ENCODE measurements at regions not wholly inside any gene's neighbourhood (a gene's known extent, or its start where the extent isn't known, plus 50 kb on each side); places are given as distances from the start of the nearest gene placed in this dataset.

DNA sequence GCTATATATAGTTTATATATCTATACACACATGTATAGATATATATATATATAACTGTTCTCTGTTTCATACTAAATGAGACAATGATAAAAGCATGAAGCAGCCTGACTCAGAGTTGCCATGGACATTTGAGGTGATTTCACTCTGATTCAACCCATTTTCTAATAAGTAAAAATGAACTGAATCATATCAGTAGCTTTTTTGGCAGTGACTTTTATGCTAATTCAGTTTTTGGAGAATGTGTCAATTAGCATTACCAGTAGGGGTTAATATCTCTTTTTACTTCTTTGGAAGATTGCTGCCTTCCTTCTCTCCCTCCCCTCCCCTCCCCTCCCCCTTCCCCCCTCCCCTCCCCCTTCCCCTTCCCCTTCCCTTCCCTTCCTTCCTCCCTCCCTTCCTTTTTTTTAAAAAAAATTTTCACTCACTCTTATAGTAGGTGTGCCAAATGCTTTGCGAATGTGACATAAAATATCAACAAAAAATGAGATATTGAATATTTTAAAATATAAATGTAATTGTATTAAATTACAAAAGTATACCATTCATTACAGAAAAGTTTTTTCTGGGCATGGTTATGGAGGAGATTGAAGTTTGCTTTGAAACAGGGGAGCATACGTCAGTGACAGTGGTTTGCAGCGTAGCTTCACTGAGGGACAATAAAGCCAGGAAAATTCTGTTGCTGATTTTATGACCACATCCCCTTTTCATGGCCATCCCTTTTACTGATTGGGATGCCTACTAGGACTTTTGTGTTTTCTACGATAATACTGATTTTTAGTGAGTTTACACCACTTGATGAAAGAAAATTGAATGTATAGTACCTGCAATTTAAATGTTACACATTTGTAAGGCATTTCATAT lies 64.0 kb upstream of the KLF6 start:
- ChIA-PET POLR2A (no interaction called here), CTCF (no interaction called here)
- DNase-seq (ENCODE audit: low spot score), result no peak
- Mint-ChIP-seq H3K4me3 (no peak overlapping the region), H3K27ac (no peak overlapping the region), H3K27me3 (ENCODE audit: low read depth) (no peaks in the 10 kb centered on the region), H3K4me1 (peaks cover 18% of the 10 kb centered on the region), H3K36me3 (no peaks in the 10 kb centered on the region), H3K9me3 (peaks cover 8% of the 10 kb centered on the region)
- TF ChIP-seq ZNF263 (CRISPR knock-in tag; IDR thresholded peaks at IDR 0.05; ENCODE audit: low read depth) (no peak), JAZF1 (CRISPR knock-in tag; IDR thresholded peaks at IDR 0.05) (no peak), IRF2 (CRISPR knock-in tag; IDR thresholded peaks at IDR 0.05; ENCODE audit: borderline replicate concordance, low read depth) (no peak), RELA (CRISPR knock-in tag; IDR thresholded peaks at IDR 0.05; ENCODE audit: borderline replicate concordance) (no peak), SMAD3 (CRISPR knock-in tag; IDR thresholded peaks at IDR 0.05; ENCODE audit: borderline replicate concordance) (no peak), TP53 (CRISPR knock-in tag; IDR thresholded peaks at IDR 0.05) (no peak), NR3C1 (CRISPR knock-in tag; conservative IDR thresholded peaks at IDR 0.05; ENCODE audit: low read depth) (no peak), GTF2I (CRISPR knock-in tag; conservative IDR thresholded peaks at IDR 0.05) (no peak), CREB1 (CRISPR knock-in tag; IDR thresholded peaks at IDR 0.05) (no peak), MXD4 (CRISPR knock-in tag; IDR thresholded peaks at IDR 0.05; ENCODE audit: borderline replicate concordance) (no peak), GRHL2 (CRISPR knock-in tag; IDR thresholded peaks at IDR 0.05; ENCODE audit: insufficient replicate concordance, severe bottlenecking) (no peak), ESRRA (CRISPR knock-in tag; IDR thresholded peaks at IDR 0.05; ENCODE audit: borderline replicate concordance) (no peak), SP1 (CRISPR knock-in tag; conservative IDR thresholded peaks at IDR 0.05) (no peak), ATF1 (CRISPR knock-in tag; IDR thresholded peaks at IDR 0.05) (no peak)
- TF ChIP-seq, protein P1, sequence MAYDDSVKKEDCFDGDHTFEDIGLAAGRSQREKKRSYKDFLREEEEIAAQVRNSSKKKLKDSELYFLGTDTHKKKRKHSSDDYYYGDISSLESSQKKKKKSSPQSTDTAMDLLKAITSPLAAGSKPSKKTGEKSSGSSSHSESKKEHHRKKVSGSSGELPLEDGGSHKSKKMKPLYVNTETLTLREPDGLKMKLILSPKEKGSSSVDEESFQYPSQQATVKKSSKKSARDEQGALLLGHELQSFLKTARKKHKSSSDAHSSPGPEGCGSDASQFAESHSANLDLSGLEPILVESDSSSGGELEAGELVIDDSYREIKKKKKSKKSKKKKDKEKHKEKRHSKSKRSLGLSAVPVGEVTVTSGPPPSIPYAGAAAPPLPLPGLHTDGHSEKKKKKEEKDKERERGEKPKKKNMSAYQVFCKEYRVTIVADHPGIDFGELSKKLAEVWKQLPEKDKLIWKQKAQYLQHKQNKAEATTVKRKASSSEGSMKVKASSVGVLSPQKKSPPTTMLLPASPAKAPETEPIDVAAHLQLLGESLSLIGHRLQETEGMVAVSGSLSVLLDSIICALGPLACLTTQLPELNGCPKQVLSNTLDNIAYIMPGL (CRISPR knock-in tag; IDR thresholded peaks at IDR 0.05), result no peak
- TF ChIP-seq, protein P2, sequence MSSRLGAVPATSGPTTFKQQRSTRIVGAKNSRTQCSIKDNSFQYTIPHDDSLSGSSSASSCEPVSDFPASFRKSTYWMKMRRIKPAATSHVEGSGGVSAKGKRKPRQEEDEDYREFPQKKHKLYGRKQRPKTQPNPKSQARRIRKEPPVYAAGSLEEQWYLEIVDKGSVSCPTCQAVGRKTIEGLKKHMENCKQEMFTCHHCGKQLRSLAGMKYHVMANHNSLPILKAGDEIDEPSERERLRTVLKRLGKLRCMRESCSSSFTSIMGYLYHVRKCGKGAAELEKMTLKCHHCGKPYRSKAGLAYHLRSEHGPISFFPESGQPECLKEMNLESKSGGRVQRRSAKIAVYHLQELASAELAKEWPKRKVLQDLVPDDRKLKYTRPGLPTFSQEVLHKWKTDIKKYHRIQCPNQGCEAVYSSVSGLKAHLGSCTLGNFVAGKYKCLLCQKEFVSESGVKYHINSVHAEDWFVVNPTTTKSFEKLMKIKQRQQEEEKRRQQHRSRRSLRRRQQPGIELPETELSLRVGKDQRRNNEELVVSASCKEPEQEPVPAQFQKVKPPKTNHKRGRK (CRISPR knock-in tag; IDR thresholded peaks at IDR 0.05; ENCODE audit: borderline replicate concordance), result no peak
- TF ChIP-seq, protein P3, sequence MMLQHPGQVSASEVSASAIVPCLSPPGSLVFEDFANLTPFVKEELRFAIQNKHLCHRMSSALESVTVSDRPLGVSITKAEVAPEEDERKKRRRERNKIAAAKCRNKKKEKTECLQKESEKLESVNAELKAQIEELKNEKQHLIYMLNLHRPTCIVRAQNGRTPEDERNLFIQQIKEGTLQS (CRISPR knock-in tag; conservative IDR thresholded peaks at IDR 0.05), result no peak
- TF ChIP-seq, protein P4, sequence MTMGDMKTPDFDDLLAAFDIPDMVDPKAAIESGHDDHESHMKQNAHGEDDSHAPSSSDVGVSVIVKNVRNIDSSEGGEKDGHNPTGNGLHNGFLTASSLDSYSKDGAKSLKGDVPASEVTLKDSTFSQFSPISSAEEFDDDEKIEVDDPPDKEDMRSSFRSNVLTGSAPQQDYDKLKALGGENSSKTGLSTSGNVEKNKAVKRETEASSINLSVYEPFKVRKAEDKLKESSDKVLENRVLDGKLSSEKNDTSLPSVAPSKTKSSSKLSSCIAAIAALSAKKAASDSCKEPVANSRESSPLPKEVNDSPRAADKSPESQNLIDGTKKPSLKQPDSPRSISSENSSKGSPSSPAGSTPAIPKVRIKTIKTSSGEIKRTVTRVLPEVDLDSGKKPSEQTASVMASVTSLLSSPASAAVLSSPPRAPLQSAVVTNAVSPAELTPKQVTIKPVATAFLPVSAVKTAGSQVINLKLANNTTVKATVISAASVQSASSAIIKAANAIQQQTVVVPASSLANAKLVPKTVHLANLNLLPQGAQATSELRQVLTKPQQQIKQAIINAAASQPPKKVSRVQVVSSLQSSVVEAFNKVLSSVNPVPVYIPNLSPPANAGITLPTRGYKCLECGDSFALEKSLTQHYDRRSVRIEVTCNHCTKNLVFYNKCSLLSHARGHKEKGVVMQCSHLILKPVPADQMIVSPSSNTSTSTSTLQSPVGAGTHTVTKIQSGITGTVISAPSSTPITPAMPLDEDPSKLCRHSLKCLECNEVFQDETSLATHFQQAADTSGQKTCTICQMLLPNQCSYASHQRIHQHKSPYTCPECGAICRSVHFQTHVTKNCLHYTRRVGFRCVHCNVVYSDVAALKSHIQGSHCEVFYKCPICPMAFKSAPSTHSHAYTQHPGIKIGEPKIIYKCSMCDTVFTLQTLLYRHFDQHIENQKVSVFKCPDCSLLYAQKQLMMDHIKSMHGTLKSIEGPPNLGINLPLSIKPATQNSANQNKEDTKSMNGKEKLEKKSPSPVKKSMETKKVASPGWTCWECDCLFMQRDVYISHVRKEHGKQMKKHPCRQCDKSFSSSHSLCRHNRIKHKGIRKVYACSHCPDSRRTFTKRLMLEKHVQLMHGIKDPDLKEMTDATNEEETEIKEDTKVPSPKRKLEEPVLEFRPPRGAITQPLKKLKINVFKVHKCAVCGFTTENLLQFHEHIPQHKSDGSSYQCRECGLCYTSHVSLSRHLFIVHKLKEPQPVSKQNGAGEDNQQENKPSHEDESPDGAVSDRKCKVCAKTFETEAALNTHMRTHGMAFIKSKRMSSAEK (CRISPR knock-in tag; IDR thresholded peaks at IDR 0.05; ENCODE audit: borderline replicate concordance), result no peak
- TF ChIP-seq, protein P5, sequence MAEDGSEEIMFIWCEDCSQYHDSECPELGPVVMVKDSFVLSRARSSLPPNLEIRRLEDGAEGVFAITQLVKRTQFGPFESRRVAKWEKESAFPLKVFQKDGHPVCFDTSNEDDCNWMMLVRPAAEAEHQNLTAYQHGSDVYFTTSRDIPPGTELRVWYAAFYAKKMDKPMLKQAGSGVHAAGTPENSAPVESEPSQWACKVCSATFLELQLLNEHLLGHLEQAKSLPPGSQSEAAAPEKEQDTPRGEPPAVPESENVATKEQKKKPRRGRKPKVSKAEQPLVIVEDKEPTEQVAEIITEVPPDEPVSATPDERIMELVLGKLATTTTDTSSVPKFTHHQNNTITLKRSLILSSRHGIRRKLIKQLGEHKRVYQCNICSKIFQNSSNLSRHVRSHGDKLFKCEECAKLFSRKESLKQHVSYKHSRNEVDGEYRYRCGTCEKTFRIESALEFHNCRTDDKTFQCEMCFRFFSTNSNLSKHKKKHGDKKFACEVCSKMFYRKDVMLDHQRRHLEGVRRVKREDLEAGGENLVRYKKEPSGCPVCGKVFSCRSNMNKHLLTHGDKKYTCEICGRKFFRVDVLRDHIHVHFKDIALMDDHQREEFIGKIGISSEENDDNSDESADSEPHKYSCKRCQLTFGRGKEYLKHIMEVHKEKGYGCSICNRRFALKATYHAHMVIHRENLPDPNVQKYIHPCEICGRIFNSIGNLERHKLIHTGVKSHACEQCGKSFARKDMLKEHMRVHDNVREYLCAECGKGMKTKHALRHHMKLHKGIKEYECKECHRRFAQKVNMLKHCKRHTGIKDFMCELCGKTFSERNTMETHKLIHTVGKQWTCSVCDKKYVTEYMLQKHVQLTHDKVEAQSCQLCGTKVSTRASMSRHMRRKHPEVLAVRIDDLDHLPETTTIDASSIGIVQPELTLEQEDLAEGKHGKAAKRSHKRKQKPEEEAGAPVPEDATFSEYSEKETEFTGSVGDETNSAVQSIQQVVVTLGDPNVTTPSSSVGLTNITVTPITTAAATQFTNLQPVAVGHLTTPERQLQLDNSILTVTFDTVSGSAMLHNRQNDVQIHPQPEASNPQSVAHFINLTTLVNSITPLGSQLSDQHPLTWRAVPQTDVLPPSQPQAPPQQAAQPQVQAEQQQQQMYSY (CRISPR knock-in tag; IDR thresholded peaks at IDR 0.05), result no peak
- ATAC-seq, result no peak
